ENCODE measurements at regions not wholly inside any gene's neighbourhood (a gene's known extent, or its start where the extent isn't known, plus 50 kb on each side); places are given as distances from the start of the nearest gene placed in this dataset.
"Not testable (repeated sequence)": the region's sequence is repeated elsewhere in the genome, so short reads cannot be mapped to it uniquely, and the experiment has no call there.

GRCh38 chr21:28018741-28019669, 973.7 kb downstream of the LTN1 start:
- peak; percentile 64 for DNase-seq
- H3K4me1 Mint-ChIP-seq (ENCODE audit: low read depth, unreplicated experiment) = no peaks in the 10 kb centered on the region
- CTCF ChIA-PET = interaction anchor here (1.6 kb wide), 1 partner anchor 259 kb away, joined by 4 read pairs; no protein-coding TSS in a partner anchor
- no peaks in the 10 kb centered on the region for H3K27me3 Mint-ChIP-seq (ENCODE audit: unreplicated experiment)
- intact Hi-C loops (cut with micrococcal nuclease; ENCODE audit: unreplicated experiment) = loop anchor here (2.0 kb wide), 1 partner anchor 316 kb away; no protein-coding TSS in a partner anchor
- H3K36me3 Mint-ChIP-seq (ENCODE audit: insufficient read depth, unreplicated experiment) = no peaks in the 10 kb centered on the region
- H3K9me3 Mint-ChIP-seq (ENCODE audit: low read depth, unreplicated experiment) = no peaks in the 10 kb centered on the region
- TF ChIP-seq CTCF (IDR thresholded peaks at IDR 0.05; ENCODE audit: unreplicated experiment) = no peak
- BruUV-seq (replicated peaks) = no TSS peak
- H3K4me3 Mint-ChIP-seq (ENCODE audit: low read depth, unreplicated experiment) = peak overlapping the region; percentile 30
- H3K27ac Mint-ChIP-seq (ENCODE audit: unreplicated experiment) = peak overlapping the region; percentile 36

GRCh38 chr21:28018213-28018612, 974.5 kb downstream of the LTN1 start:
- no peaks in the 10 kb centered on the region for H3K36me3 Mint-ChIP-seq (ENCODE audit: insufficient read depth, unreplicated experiment)
- no TSS peak for BruUV-seq (replicated peaks)
- intact Hi-C loops (cut with micrococcal nuclease; ENCODE audit: unreplicated experiment) = loop anchor here (2.0 kb wide), 1 partner anchor 317 kb away; no protein-coding TSS in a partner anchor
- TF ChIP-seq CTCF (IDR thresholded peaks at IDR 0.05; ENCODE audit: unreplicated experiment) = no peak
- H3K27ac Mint-ChIP-seq (ENCODE audit: unreplicated experiment) = no peak overlapping the region
- no peaks in the 10 kb centered on the region for H3K4me1 Mint-ChIP-seq (ENCODE audit: low read depth, unreplicated experiment)
- H3K27me3 Mint-ChIP-seq (ENCODE audit: unreplicated experiment) = no peaks in the 10 kb centered on the region
- H3K9me3 Mint-ChIP-seq (ENCODE audit: low read depth, unreplicated experiment) = no peaks in the 10 kb centered on the region
- DNase-seq = no peak
- no peak overlapping the region for H3K4me3 Mint-ChIP-seq (ENCODE audit: low read depth, unreplicated experiment)
- CTCF ChIA-PET = interaction anchor here (1.6 kb wide), 1 partner anchor 259 kb away, joined by 4 read pairs; no protein-coding TSS in a partner anchor

- Mint-ChIP-seq H3K27ac (ENCODE audit: unreplicated experiment) (no peak overlapping the region), H3K4me1 (ENCODE audit: low read depth, unreplicated experiment) (no peaks in the 10 kb centered on the region), H3K36me3 (ENCODE audit: insufficient read depth, unreplicated experiment) (no peaks in the 10 kb centered on the region), H3K9me3 (ENCODE audit: low read depth, unreplicated experiment) (no peaks in the 10 kb centered on the region), H3K27me3 (ENCODE audit: unreplicated experiment) (no peaks in the 10 kb centered on the region), H3K4me3 (ENCODE audit: low read depth, unreplicated experiment) (no peak overlapping the region)
- DNase-seq = no peak
- TF ChIP-seq CTCF (IDR thresholded peaks at IDR 0.05; ENCODE audit: unreplicated experiment) = no peak
- CTCF ChIA-PET = no interaction called here
- intact Hi-C loops (cut with micrococcal nuclease; ENCODE audit: unreplicated experiment) = no loop called here
- no TSS peak for BruUV-seq (replicated peaks)
Observed at GRCh38 chr21:28016571-28016970, 976.1 kb downstream of the LTN1 start.

GRCh38 chr21:28013123-28013522, 979.6 kb downstream of the LTN1 start:
- H3K27ac Mint-ChIP-seq (ENCODE audit: unreplicated experiment); H3K36me3 Mint-ChIP-seq (ENCODE audit: insufficient read depth, unreplicated experiment); DNase-seq; H3K27me3 Mint-ChIP-seq (ENCODE audit: unreplicated experiment); CTCF ChIA-PET; H3K4me1 Mint-ChIP-seq (ENCODE audit: low read depth, unreplicated experiment); intact Hi-C loops (cut with micrococcal nuclease; ENCODE audit: unreplicated experiment); H3K9me3 Mint-ChIP-seq (ENCODE audit: low read depth, unreplicated experiment); H3K4me3 Mint-ChIP-seq (ENCODE audit: low read depth, unreplicated experiment); BruUV-seq (replicated peaks): not testable (repeated sequence)

GRCh38 chr21:28011970-28012369, 980.7 kb downstream of the LTN1 start:
- DNase-seq; H3K4me3 Mint-ChIP-seq (ENCODE audit: low read depth, unreplicated experiment); CTCF ChIA-PET; H3K27me3 Mint-ChIP-seq (ENCODE audit: unreplicated experiment); H3K9me3 Mint-ChIP-seq (ENCODE audit: low read depth, unreplicated experiment); H3K4me1 Mint-ChIP-seq (ENCODE audit: low read depth, unreplicated experiment); intact Hi-C loops (cut with micrococcal nuclease; ENCODE audit: unreplicated experiment); H3K36me3 Mint-ChIP-seq (ENCODE audit: insufficient read depth, unreplicated experiment); H3K27ac Mint-ChIP-seq (ENCODE audit: unreplicated experiment); BruUV-seq (replicated peaks): not testable (repeated sequence)

- CTCF ChIA-PET; BruUV-seq (replicated peaks); intact Hi-C loops (cut with micrococcal nuclease; ENCODE audit: unreplicated experiment): not testable (repeated sequence)
Observed at GRCh38 chr21:28008245-28008644, 984.4 kb downstream of the LTN1 start.

GRCh38 chr21:28003627-28004026, 989.0 kb downstream of the LTN1 start:
- BruUV-seq (replicated peaks); CTCF ChIA-PET: not testable (repeated sequence)

More at GRCh38 chr21:28008245-28008644, 984.4 kb downstream of the LTN1 start:
- DNase-seq; H3K36me3 Mint-ChIP-seq (ENCODE audit: insufficient read depth, unreplicated experiment); H3K9me3 Mint-ChIP-seq (ENCODE audit: low read depth, unreplicated experiment); H3K4me3 Mint-ChIP-seq (ENCODE audit: low read depth, unreplicated experiment); H3K27ac Mint-ChIP-seq (ENCODE audit: unreplicated experiment); H3K4me1 Mint-ChIP-seq (ENCODE audit: low read depth, unreplicated experiment); H3K27me3 Mint-ChIP-seq (ENCODE audit: unreplicated experiment): not testable (repeated sequence)

More at GRCh38 chr21:28003627-28004026, 989.0 kb downstream of the LTN1 start:
- H3K4me3 Mint-ChIP-seq (ENCODE audit: low read depth, unreplicated experiment); H3K9me3 Mint-ChIP-seq (ENCODE audit: low read depth, unreplicated experiment); H3K27me3 Mint-ChIP-seq (ENCODE audit: unreplicated experiment); intact Hi-C loops (cut with micrococcal nuclease; ENCODE audit: unreplicated experiment); H3K36me3 Mint-ChIP-seq (ENCODE audit: insufficient read depth, unreplicated experiment); H3K27ac Mint-ChIP-seq (ENCODE audit: unreplicated experiment); H3K4me1 Mint-ChIP-seq (ENCODE audit: low read depth, unreplicated experiment); DNase-seq: not testable (repeated sequence)
